ENCODE measurements at regions not wholly inside any gene's neighbourhood (a gene's known extent, or its start where the extent isn't known, plus 50 kb on each side); places are given as distances from the start of the nearest gene placed in this dataset.

DNA sequence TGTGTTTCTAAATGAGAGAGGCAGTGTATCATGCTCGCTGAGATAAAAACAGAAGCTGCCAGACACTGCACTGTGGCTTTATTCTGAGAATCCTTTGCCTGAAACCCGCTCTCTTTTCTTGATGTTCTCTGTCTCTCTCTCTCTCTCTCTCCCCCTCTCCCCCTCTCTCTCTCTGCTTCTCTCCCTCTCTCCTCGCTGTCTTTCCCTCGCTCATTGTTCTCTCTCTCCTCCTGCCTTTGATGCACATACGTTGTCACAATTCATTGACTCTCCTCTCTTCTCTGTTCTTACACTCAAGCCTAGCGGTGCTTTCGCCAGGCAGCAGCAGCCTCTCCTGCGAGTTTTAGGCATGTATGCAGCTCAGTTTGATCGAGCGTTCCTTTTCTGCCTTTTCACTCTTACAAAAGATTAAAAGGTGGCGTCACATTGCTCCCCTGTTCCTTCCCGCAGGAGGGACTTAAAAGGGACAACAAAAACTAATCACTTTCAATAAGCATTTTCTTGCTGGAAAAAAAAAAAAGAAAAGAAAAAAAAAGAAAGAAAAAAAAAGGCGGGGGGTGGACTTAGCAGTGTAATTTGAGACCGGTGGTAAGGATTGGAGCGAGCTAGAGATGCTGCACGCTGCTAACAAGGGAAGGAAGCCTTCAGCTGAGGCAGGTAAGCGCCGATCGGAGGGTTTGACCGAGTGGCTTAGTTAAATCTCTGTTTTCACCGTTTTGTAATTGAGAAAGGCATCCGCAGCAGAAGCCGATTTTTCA is 717.9 kb upstream of the WWC1 start:
- no peaks in the 10 kb centered on the region for H3K36me3 Mint-ChIP-seq (ENCODE audit: low read depth)
- no peak overlapping the region for H3K27ac Mint-ChIP-seq
- H3K9me3 Mint-ChIP-seq = no peaks in the 10 kb centered on the region
- intact Hi-C loops (cut with micrococcal nuclease) = no loop called here
- no peak overlapping the region for H3K4me3 Mint-ChIP-seq
- no peaks in the 10 kb centered on the region for H3K4me1 Mint-ChIP-seq (ENCODE audit: low read depth)
- peaks cover 26% of the 10 kb centered on the region for H3K27me3 Mint-ChIP-seq

DNA sequence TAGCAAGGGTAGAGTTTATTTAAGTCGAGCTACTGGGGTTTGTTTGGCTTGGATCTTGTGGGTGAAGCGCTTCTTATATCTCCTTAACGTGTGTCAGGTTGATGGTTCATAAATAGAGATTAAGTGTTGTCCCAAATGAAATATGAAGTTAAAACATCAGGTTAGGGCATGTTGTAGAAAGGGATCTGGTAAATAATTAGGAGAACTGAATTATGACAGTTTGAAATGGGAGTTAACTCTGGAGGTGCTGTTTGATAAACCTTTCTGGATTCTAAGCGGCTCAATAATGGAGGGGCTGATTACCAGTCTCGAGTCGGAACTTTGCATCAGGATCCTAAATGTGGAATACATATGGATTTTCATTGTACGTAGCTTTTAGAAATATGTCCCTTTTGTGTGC is 717.0 kb upstream of the WWC1 start:
- Mint-ChIP-seq H3K36me3 (ENCODE audit: low read depth) (no peaks in the 10 kb centered on the region), H3K4me1 (ENCODE audit: low read depth) (no peaks in the 10 kb centered on the region)
- intact Hi-C loops (cut with micrococcal nuclease) = no loop called here

DNA sequence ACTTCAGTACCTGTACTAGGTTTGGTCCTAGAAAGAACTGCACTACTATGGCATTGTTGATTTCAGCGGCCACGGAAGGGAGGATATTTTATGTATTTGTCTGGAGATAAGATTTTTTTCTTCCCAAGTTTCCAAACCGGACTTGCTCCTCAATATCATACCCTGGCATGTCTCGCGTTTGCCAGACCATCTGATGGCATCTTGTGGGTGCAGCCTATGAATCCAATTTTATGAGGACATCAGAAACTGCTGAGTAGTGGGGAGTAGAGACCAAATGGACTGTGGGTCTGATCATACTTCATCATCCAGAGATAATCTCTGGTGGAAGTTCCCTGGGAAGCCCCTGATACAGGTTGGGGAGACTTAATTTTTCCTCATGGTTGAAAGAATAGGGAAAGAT is 716.1 kb upstream of the WWC1 start:
- intact Hi-C loops (cut with micrococcal nuclease) = no loop called here
- no peaks in the 10 kb centered on the region for H3K4me1 Mint-ChIP-seq (ENCODE audit: low read depth)
- H3K36me3 Mint-ChIP-seq (ENCODE audit: low read depth) = no peaks in the 10 kb centered on the region
- H3K27me3 Mint-ChIP-seq = peaks cover 26% of the 10 kb centered on the region
- H3K9me3 Mint-ChIP-seq = no peaks in the 10 kb centered on the region
- H3K4me3 Mint-ChIP-seq = no peak overlapping the region
- no peak overlapping the region for H3K27ac Mint-ChIP-seq

More for the DNA sequence above, 717.0 kb upstream of the WWC1 start:
- no peak overlapping the region for H3K4me3 Mint-ChIP-seq
- no peak overlapping the region for H3K27ac Mint-ChIP-seq
- H3K9me3 Mint-ChIP-seq = no peaks in the 10 kb centered on the region
- H3K27me3 Mint-ChIP-seq = peaks cover 26% of the 10 kb centered on the region

DNA sequence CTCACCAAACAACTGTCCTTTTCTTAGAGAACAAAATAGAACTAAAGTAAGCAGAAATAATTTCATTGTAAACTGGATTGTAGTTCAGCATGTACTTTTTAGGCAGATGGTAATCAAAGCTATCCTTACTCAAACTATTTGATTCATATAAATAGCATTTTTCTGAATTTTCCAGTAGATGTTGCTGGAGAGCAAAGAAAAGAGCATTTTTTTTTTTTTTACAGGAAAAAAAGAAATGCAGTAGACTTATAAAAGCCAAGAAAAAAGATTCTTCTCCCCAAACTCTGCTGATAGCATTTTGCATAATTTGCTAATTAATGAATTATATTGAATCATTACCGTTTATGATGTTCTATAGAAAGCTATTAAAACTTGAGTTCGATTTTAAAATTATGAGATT is 715.3 kb upstream of the WWC1 start:
- H3K9me3 Mint-ChIP-seq = no peaks in the 10 kb centered on the region
- no peaks in the 10 kb centered on the region for H3K4me1 Mint-ChIP-seq (ENCODE audit: low read depth)
- no peak overlapping the region for H3K27ac Mint-ChIP-seq
- H3K36me3 Mint-ChIP-seq (ENCODE audit: low read depth) = no peaks in the 10 kb centered on the region
- H3K27me3 Mint-ChIP-seq = peaks cover 26% of the 10 kb centered on the region
- H3K4me3 Mint-ChIP-seq = no peak overlapping the region
- intact Hi-C loops (cut with micrococcal nuclease) = no loop called here

DNA sequence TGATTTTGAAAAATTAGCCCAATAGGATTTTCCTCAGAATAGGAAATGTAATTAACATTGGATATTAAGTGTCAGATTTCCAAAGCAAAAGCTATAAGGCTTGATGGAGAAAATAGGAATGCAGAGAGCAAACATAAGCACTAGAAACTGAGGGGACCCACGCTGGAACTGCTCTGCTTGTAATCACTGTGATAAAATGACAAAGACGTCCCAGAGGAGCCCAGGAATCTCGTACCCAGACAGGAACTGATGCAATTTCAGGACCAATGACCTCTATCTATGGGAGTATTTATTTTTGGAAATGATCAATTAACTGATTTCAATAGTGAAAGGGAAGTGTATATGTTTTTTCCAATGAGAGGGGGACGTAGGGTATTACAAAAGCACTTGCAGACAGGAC is 714.5 kb upstream of the WWC1 start:
- H3K4me3 Mint-ChIP-seq = no peak overlapping the region
- intact Hi-C loops (cut with micrococcal nuclease) = no loop called here
- no peaks in the 10 kb centered on the region for H3K36me3 Mint-ChIP-seq (ENCODE audit: low read depth)
- H3K27me3 Mint-ChIP-seq = peaks cover 24% of the 10 kb centered on the region
- no peak overlapping the region for H3K27ac Mint-ChIP-seq
- no peaks in the 10 kb centered on the region for H3K9me3 Mint-ChIP-seq
- no peaks in the 10 kb centered on the region for H3K4me1 Mint-ChIP-seq (ENCODE audit: low read depth)

DNA sequence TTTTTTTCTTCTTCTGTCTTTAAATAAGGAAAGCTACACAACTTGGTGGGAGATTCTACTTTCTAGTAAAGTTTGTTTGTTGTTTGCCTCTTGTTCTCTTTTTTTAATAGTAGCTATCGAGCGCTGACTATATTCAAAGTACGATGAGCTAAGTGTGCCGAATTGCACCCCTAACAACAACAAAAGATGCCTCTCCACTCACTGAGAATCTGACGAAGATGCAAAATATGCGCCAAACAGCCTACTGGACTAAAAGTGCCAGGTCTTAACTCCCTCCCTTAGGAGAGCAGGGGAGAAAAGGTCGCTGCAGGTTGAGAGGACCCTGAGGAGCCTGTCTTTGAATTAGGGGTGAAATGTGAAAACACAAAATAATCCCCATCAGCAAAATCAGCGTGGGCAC is 713.8 kb upstream of the WWC1 start:
- H3K9me3 Mint-ChIP-seq = no peaks in the 10 kb centered on the region
- H3K4me1 Mint-ChIP-seq (ENCODE audit: low read depth) = no peaks in the 10 kb centered on the region
- no peak overlapping the region for H3K4me3 Mint-ChIP-seq
- intact Hi-C loops (cut with micrococcal nuclease) = no loop called here
- H3K36me3 Mint-ChIP-seq (ENCODE audit: low read depth) = no peaks in the 10 kb centered on the region
- H3K27me3 Mint-ChIP-seq = peaks cover 24% of the 10 kb centered on the region
- no peak overlapping the region for H3K27ac Mint-ChIP-seq

DNA sequence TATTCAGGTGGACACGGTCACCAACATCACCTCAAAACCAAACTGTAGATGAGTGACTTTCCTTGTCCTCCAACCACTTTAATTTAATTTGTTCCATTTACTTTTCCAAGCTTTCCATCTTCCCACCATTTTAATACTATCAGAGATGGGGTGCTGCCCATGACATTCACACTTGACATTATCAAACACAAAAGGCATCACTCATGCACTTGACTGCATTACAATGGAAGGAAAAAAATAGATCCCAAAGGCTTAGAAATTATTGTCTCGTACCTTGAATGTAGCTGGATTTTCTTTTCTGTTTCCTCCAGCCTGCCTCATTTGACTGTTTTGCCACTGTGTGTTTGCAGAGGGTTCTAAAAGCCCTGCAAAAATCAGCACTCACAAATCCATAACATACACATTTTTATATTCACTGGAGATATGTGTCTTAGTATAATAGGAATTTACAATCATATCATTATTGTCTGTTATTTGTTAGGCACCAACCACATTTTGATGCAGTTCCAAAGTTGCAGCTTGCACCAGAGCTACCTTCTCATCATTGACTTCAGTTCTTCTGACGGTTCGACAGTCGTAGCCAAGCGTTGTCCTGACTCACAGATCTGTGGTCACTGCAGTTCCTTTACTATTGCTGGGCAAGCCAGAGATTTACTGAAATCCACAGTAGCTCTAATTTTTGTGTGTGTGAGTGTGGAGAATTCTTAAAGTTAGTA is 712.3 kb upstream of the WWC1 start:
- Mint-ChIP-seq H3K4me3 (no peak overlapping the region), H3K27me3 (peaks cover 15% of the 10 kb centered on the region), H3K4me1 (ENCODE audit: low read depth) (no peaks in the 10 kb centered on the region), H3K36me3 (ENCODE audit: low read depth) (no peaks in the 10 kb centered on the region), H3K27ac (no peak overlapping the region), H3K9me3 (no peaks in the 10 kb centered on the region)
- intact Hi-C loops (cut with micrococcal nuclease) = no loop called here

DNA sequence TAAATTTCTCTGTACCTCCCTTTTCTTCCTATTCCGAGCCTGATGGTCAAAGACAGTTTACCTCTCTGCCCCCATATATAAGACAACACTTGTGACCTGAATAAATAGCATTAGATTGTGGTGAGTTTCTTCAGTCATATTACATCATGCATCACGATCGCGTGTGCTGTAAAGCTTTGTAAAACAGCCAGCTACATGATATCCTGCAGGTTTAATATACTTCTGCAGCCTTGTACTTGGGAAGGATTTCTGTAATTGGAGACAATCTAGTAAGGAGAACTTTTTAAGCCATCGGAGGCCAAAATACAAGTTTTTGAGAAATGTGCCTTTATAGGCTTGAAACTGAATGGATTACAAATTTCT is 711.8 kb upstream of the WWC1 start:
- no peak overlapping the region for H3K4me3 Mint-ChIP-seq
- peaks cover 10% of the 10 kb centered on the region for H3K27me3 Mint-ChIP-seq
- no peak overlapping the region for H3K27ac Mint-ChIP-seq
- H3K36me3 Mint-ChIP-seq (ENCODE audit: low read depth) = no peaks in the 10 kb centered on the region
- intact Hi-C loops (cut with micrococcal nuclease) = no loop called here
- H3K9me3 Mint-ChIP-seq = no peaks in the 10 kb centered on the region
- H3K4me1 Mint-ChIP-seq (ENCODE audit: low read depth) = no peaks in the 10 kb centered on the region

DNA sequence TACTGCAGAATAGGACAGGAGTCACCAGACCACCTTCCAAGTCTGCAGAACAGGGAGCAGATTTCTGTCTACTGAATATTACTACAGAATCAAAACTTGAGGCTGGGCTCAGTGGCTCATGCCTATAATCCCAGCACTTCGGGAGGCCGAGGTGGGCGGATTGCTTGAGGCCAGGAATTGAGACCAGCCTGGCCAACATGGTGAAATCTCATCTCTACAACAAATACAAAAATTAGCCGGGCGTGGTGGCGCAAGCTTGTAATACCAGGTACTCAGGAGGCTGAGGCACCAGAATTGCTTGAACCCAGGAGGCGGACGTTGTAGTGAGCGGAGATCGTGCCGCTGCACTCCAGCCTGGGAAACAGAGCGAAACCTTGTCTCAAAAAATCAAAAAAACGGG is 710.8 kb upstream of the WWC1 start:
- no peak overlapping the region for H3K27ac Mint-ChIP-seq
- H3K9me3 Mint-ChIP-seq = no peaks in the 10 kb centered on the region
- intact Hi-C loops (cut with micrococcal nuclease) = no loop called here
- peaks cover 2% of the 10 kb centered on the region for H3K27me3 Mint-ChIP-seq
- no peaks in the 10 kb centered on the region for H3K36me3 Mint-ChIP-seq (ENCODE audit: low read depth)
- no peaks in the 10 kb centered on the region for H3K4me1 Mint-ChIP-seq (ENCODE audit: low read depth)
- no peak overlapping the region for H3K4me3 Mint-ChIP-seq

DNA sequence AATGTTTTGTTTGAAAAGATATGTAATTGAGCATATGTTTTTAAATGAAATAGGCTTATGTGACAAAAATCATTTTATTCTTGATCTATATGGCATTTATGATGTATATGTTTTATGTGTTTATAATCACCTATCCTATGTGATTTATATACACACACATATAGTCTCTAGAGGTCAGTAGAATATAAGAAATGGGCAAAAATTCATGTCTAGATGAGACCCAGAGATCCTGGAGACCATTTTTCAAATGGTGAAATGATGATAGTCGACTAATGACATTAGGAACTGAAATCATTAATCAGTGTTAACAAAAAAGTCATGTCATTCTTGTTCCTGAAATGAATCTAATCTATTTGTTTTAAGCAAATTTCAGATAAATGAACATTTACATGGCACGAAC is 709.2 kb upstream of the WWC1 start:
- intact Hi-C loops (cut with micrococcal nuclease) = no loop called here
- no peaks in the 10 kb centered on the region for H3K36me3 Mint-ChIP-seq (ENCODE audit: low read depth)
- H3K27me3 Mint-ChIP-seq = no peaks in the 10 kb centered on the region
- H3K4me1 Mint-ChIP-seq (ENCODE audit: low read depth) = no peaks in the 10 kb centered on the region
- H3K9me3 Mint-ChIP-seq = no peaks in the 10 kb centered on the region
- no peak overlapping the region for H3K27ac Mint-ChIP-seq
- H3K4me3 Mint-ChIP-seq = no peak overlapping the region

DNA sequence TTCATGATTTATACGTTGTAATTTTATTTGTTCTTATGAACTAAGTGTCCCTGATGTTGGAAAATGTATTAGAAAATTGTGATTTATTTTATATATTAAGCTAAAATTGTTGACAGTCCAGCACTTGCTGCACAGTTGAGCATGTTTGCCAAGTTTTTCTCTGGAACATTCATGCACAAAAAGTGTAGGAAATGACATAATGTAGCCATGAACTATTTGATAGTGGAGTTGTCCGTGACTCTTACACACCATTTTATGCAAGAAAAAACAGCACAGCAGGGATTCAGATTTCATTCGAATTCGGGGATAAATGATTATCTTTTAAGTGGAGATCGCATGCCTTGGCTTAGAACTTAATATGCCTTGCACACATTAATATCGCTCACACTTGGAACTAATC is 708.6 kb upstream of the WWC1 start:
- Mint-ChIP-seq H3K4me3 (no peak overlapping the region), H3K9me3 (no peaks in the 10 kb centered on the region), H3K27ac (no peak overlapping the region), H3K4me1 (ENCODE audit: low read depth) (no peaks in the 10 kb centered on the region), H3K27me3 (no peaks in the 10 kb centered on the region), H3K36me3 (ENCODE audit: low read depth) (no peaks in the 10 kb centered on the region)
- intact Hi-C loops (cut with micrococcal nuclease) = no loop called here

DNA sequence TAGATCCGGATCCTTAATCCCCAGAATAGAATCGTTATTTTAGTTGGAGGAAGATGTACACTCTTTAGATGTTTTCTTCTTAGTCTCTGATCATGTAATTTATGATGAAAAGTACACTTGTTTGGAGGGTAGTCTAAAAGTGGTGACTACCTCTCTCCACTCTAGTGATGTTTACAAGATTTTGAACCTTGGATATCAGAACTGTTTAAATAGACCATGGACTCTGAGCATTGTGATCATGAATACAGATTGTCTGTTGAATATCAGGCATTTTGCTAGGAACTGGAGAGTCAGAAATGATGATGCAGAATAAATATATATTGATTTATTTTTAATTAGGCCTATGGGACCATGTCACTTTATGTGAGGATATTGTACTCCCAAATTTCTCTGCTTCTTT is 706.3 kb upstream of the WWC1 start:
- no peaks in the 10 kb centered on the region for H3K9me3 Mint-ChIP-seq
- H3K27me3 Mint-ChIP-seq = no peaks in the 10 kb centered on the region
- H3K36me3 Mint-ChIP-seq (ENCODE audit: low read depth) = no peaks in the 10 kb centered on the region
- intact Hi-C loops (cut with micrococcal nuclease) = no loop called here
- H3K27ac Mint-ChIP-seq = no peak overlapping the region
- no peak overlapping the region for H3K4me3 Mint-ChIP-seq
- H3K4me1 Mint-ChIP-seq (ENCODE audit: low read depth) = no peaks in the 10 kb centered on the region

DNA sequence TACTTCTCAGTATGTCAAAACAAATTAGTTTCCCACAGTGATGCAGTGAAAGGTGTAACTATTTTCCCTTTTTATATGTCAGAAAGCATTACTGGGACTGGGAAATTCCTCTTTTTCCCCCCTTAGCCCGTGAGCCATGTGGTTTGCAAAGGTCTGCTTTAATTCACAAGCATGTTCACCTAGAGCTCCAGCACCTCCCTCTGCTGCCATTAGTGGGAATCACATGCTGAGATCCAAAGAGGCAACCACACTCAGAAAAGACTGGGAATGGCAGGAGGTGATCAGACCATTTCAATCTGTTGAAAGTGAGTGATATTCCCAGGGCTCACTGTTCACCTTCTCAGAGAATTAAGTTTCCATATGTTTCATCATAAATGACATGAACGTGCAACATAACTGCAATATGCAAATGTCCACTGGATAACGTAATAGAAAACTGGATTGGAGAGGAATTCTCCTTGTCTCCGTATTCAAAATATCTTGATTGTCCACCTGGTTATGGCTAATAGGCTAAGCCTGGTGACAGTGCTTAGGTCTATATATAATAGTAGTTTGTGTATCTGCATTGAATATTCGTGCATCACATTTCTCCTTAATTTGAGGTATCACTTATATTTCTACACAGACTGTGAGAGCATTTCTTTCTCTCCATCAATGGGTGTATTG is 703.5 kb upstream of the WWC1 start:
- Mint-ChIP-seq H3K9me3 (no peaks in the 10 kb centered on the region), H3K27me3 (no peaks in the 10 kb centered on the region), H3K4me1 (ENCODE audit: low read depth) (no peaks in the 10 kb centered on the region), H3K36me3 (ENCODE audit: low read depth) (no peaks in the 10 kb centered on the region), H3K27ac (no peak overlapping the region), H3K4me3 (no peak overlapping the region)
- intact Hi-C loops (cut with micrococcal nuclease) = no loop called here

DNA sequence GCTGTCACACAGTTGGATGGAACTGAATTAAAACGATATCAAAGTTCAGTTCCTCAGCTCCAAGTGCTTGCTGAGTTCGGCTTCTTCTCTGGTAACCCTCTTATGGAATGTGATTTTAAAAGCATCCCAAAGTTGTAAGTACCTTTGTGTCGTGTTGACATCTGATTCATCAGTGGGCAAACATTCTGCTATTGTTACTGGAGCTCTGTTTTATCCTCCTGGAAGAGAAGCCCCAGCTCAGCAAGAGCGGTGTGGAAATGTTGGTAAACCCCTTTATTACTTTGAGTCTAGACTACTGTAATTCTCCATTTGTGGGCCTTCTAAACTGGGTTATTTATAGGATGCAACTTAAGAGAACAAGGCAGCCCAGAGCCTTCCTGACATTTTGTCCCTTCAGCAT is 699.3 kb upstream of the WWC1 start:
- Mint-ChIP-seq H3K27ac (no peak overlapping the region), H3K36me3 (ENCODE audit: low read depth) (no peaks in the 10 kb centered on the region), H3K4me1 (ENCODE audit: low read depth) (no peaks in the 10 kb centered on the region), H3K4me3 (no peak overlapping the region), H3K27me3 (no peaks in the 10 kb centered on the region), H3K9me3 (no peaks in the 10 kb centered on the region)
- intact Hi-C loops (cut with micrococcal nuclease) = no loop called here

All from dendritic cell treated with granulocyte-macrophage colony-stimulating factor and Interleukin-4, amounts not matched to agents 40 ng/mL and 50 ng/mL, for 4 days (primary cell).